SK-N-SH (cell line): ENCODE measurements at regions not wholly inside any gene's neighbourhood (a gene's known extent, or its start where the extent isn't known, plus 50 kb on each side); places are given as distances from the start of the nearest gene placed in this dataset.

ENCODE experiments used
- CTCF ChIA-PET: fragments of 300-600, 350-600 bp; formaldehyde crosslinking; extraction: SDS; loops from one replicate; lab custom pipeline; 2021; lab: Yijun Ruan, JAX
- POLR2A ChIA-PET: fragments of 350-600 bp; sonication (Branson Sonifier 250); formaldehyde crosslinking; extraction: SDS; loops from one replicate; lab custom pipeline; 2020; ENCODE audit warnings: antibody characterized with exemption, inconsistent platforms; lab: Yijun Ruan, JAX
- DNase-seq: peaks from one replicate; pipeline ENCODE4 v3.0.0; 2012
- H2AFZ ChIP-seq: fragments of 200-600 bp; sonication (generic); 2 replicates; pipeline ENCODE4 v1.8.1; 2016; ENCODE audit warnings: antibody characterized with exemption, mild to moderate bottlenecking, low read depth
- H3F3A ChIP-seq: fragments of 200-600 bp; sonication (generic); replicated peaks from 2 replicates; pipeline ENCODE3; 2016; ENCODE audit warnings: antibody characterized with exemption, mild to moderate bottlenecking; ENCODE audit not compliant: insufficient read depth
- H3K27ac ChIP-seq, 2 experiments: fragments of 200-500 bp in 1 of 2; fragments of 200-600 bp in 1 of 2; sonication (Bioruptor generic) in 1 of 2; sonication (generic), shearing (Covaris generic) in 1 of 2; 2 replicates each; pipeline versions ENCODE4 v1.5.1 to v1.6.1; 2014 to 2016; ENCODE audit warnings: low read depth in 2 of 2, inconsistent platforms in 1 of 2, low read length in 1 of 2, mild to moderate bottlenecking in 1 of 2, mixed read lengths in 1 of 2
- H3K27me3 ChIP-seq: fragments of 200-600 bp; sonication (generic), shearing (Covaris generic); 2 replicates; pipeline ENCODE4 v1.6.1; 2016; ENCODE audit warnings: mixed run types; ENCODE audit not compliant: insufficient read depth
- H3K36me3 ChIP-seq, 2 experiments: fragments of 200-500 bp in 1 of 2; fragments of 200-600 bp in 1 of 2; sonication (Bioruptor generic) in 1 of 2; sonication (generic) in 1 of 2; replicated peaks in 1 of 2; 2 replicates each; pipeline versions ENCODE3 to v1.5.1; 2014 to 2016; ENCODE audit warnings: low read length in 1 of 2, mild to moderate bottlenecking in 1 of 2; ENCODE audit not compliant: insufficient read depth in 2 of 2, control insufficient read depth in 1 of 2
- H3K4me1 ChIP-seq, 2 experiments: fragments of 200-500 bp in 1 of 2; fragments of 200-600 bp in 1 of 2; sonication (Bioruptor generic) in 1 of 2; sonication (generic), shearing (Covaris generic) in 1 of 2; 2 replicates each; pipeline versions ENCODE4 v1.5.1 to v1.6.1; 2014 to 2016; ENCODE audit warnings: low read depth in 1 of 2, low read length in 1 of 2, mixed run types in 1 of 2; ENCODE audit not compliant: insufficient read depth in 2 of 2, control insufficient read depth in 1 of 2
- H3K4me2 ChIP-seq: fragments of 200-600 bp; sonication (generic), shearing (Covaris generic); 2 replicates; pipeline ENCODE4 v1.6.1; 2017; ENCODE audit warnings: mixed run types
- H3K4me3 ChIP-seq, 2 experiments: fragments of 200-500 bp in 1 of 2; fragments of 200-600 bp in 1 of 2; sonication (Bioruptor generic) in 1 of 2; sonication (generic), shearing (Covaris generic) in 1 of 2; 2 replicates each; pipeline versions ENCODE4 v1.5.1 to v1.8.1; 2014 to 2016; ENCODE audit warnings: low read depth in 2 of 2, inconsistent platforms in 1 of 2, low read length in 1 of 2, mild to moderate bottlenecking in 1 of 2, mixed read lengths in 1 of 2, moderate library complexity in 1 of 2
- H3K79me2 ChIP-seq: fragments of 200-600 bp; sonication (generic); 2 replicates; pipeline ENCODE4 v1.8.1; 2017; ENCODE audit warnings: mild to moderate bottlenecking; ENCODE audit not compliant: insufficient read depth
- H3K9ac ChIP-seq: fragments of 200-600 bp; sonication (generic); 2 replicates; pipeline ENCODE4 v1.6.1; 2017; ENCODE audit warnings: mixed run types
- H3K9me2 ChIP-seq: fragments of 200-600 bp; sonication (generic); 2 replicates; pipeline ENCODE4 v1.6.1; 2017; ENCODE audit warnings: mixed run types
- H3K9me3 ChIP-seq: fragments of 200-600 bp; sonication (generic); 2 replicates; pipeline ENCODE4 v1.6.1; 2017; ENCODE audit warnings: mixed run types, mild to moderate bottlenecking, moderate library complexity
- H4K20me1 ChIP-seq: fragments of 200-600 bp; sonication (generic); 2 replicates; pipeline ENCODE4 v1.6.1; 2017; ENCODE audit warnings: mild to moderate bottlenecking, mixed run types; ENCODE audit not compliant: insufficient read depth
- CTCF ChIP-seq: fragments of 200-600 bp; sonication (generic); IDR thresholded peaks from 2 replicates; pipeline ENCODE4 v1.6.1; 2017; ENCODE audit warnings: antibody characterized with exemption, mild to moderate bottlenecking, moderate library complexity
- EZH2phosphoT487 ChIP-seq: fragments of 200-600 bp; sonication (generic); IDR thresholded peaks from 2 replicates; pipeline ENCODE4 v1.6.1; 2017; ENCODE audit warnings: low read depth, mixed run types, mild to moderate bottlenecking, antibody characterized with exemption, moderate library complexity, borderline replicate concordance
- FOSL2 ChIP-seq: IDR thresholded peaks from 2 replicates; pipeline ENCODE4 v1.4.0; 2012; ENCODE audit warnings: low read depth, mild to moderate bottlenecking, moderate library complexity, borderline replicate concordance
- FOXJ3 ChIP-seq: sonication (generic); formaldehyde crosslinking; IDR thresholded peaks from 2 replicates; pipeline ENCODE4 v1.5.1; 2020; ENCODE audit warnings: mild to moderate bottlenecking, missing genetic modification reagents
- FOXM1 ChIP-seq: IDR thresholded peaks from 2 replicates; pipeline ENCODE4 v1.4.0; 2012; ENCODE audit warnings: low read depth, mild to moderate bottlenecking
- GABPA ChIP-seq: IDR thresholded peaks from 2 replicates; pipeline ENCODE4 v1.4.0; 2012; ENCODE audit warnings: low read depth, mild to moderate bottlenecking
- JUND ChIP-seq: IDR thresholded peaks from 2 replicates; pipeline ENCODE4 v1.4.0; 2012
- MEF2A ChIP-seq: IDR thresholded peaks from 2 replicates; pipeline ENCODE4 v1.4.0; 2012; ENCODE audit warnings: low read depth, borderline replicate concordance
- MXI1 ChIP-seq: IDR thresholded peaks from 2 replicates; pipeline ENCODE4 v1.6.1; 2012; ENCODE audit warnings: mild to moderate bottlenecking, low read depth, low read length, improper control_type of control experiment
- NFIC ChIP-seq: IDR thresholded peaks from 2 replicates; pipeline ENCODE4 v1.4.0; 2012; ENCODE audit warnings: borderline replicate concordance
- PBX3 ChIP-seq: IDR thresholded peaks from 2 replicates; pipeline ENCODE4; 2012
- RCOR1 ChIP-seq: fragments of 150-350 bp; IDR thresholded peaks from 2 replicates; pipeline ENCODE4 v1.6.1; 2017; ENCODE audit warnings: antibody characterized with exemption, low read length
- RFX5 ChIP-seq: IDR thresholded peaks from 2 replicates; pipeline ENCODE4 v1.6.1; 2012; ENCODE audit warnings: mild to moderate bottlenecking, improper control_type of control experiment, low read length
- RXRA ChIP-seq: IDR thresholded peaks from 2 replicates; pipeline ENCODE4 v1.4.0; 2012; ENCODE audit warnings: low read depth, mild to moderate bottlenecking, borderline replicate concordance
- SMC3 ChIP-seq: IDR thresholded peaks from 2 replicates; pipeline ENCODE4 v1.6.1; 2012; ENCODE audit warnings: low read depth, low read length, improper control_type of control experiment
- TAF1 ChIP-seq: IDR thresholded peaks from 2 replicates; pipeline ENCODE4 v1.6.1; 2012; ENCODE audit warnings: low read depth, mild to moderate bottlenecking, low read length, moderate library complexity, borderline replicate concordance
- YY1 ChIP-seq: IDR thresholded peaks from 2 replicates; pipeline ENCODE4 v1.4.0; 2012; ENCODE audit warnings: low read depth, mild to moderate bottlenecking
- WGBS: methylation state at CpG from one replicate; pipeline ENCODE4 v1.1.6; 2017; ENCODE audit warnings: low lambda C conversion rate; 5-methylcytosine and 5-hydroxymethylcytosine counted together

- no peaks in the 10 kb centered on the region for H3K9me2 ChIP-seq
- H3K9me3 ChIP-seq = no peaks in the 10 kb centered on the region
- WGBS = 46% methylated on average over 6 of the region's 6 CpGs
- no peaks in the 10 kb centered on the region for H3K4me1 ChIP-seq
- TF ChIP-seq RXRA (no peak), JUND (no peak), EZH2phosphoT487 (no peak), FOSL2 (no peak), MEF2A (no peak), CTCF (no peak), PBX3 (no peak), RFX5 (no peak), GABPA (no peak), TAF1 (no peak), SMC3 (no peak), YY1 (no peak), FOXJ3 (CRISPR knock-in tag) (no peak), NFIC (no peak), MXI1 (no peak), RCOR1 (no peak), FOXM1 (no peak)
- no peak overlapping the region for H3K27ac ChIP-seq
- ChIA-PET POLR2A (no interaction called here), CTCF (no interaction called here)
- no peak overlapping the region for H2AFZ ChIP-seq
- peaks cover 11% of the 10 kb centered on the region; the same call in 1 of the 2 replicates for H3K27me3 ChIP-seq
- no peak overlapping the region for H3K4me3 ChIP-seq
- no peak overlapping the region for H3K4me2 ChIP-seq
- no peaks in the 10 kb centered on the region for H3F3A ChIP-seq
- no peak overlapping the region for H3K9ac ChIP-seq
- no peaks in the 10 kb centered on the region for H4K20me1 ChIP-seq
- H3K79me2 ChIP-seq = no peaks in the 10 kb centered on the region
- no peak for DNase-seq
- H3K36me3 ChIP-seq = no peaks in the 10 kb centered on the region
These were observed 81.2 kb downstream of the PDCL3 start for GRCh38 chr2:100643906-100644501.
